Immature natural killer cell (primary cell): ENCODE measurements at regions not wholly inside any gene's neighbourhood (a gene's known extent, or its start where the extent isn't known, plus 50 kb on each side); places are given as distances from the start of the nearest gene placed in this dataset.

Source experiments
- DNase-seq, 3 donors: peaks; one replicate each; pipeline ENCODE4 v3.0.0; 2022; ENCODE audit warnings: mixed read lengths in 1 of 3
- H3K27ac Mint-ChIP-seq, 6 donors: one replicate each; pipeline ENCODE4 v1.8.0; 2020; ENCODE audit warnings: mixed read lengths in 6 of 6, mild to moderate bottlenecking in 5 of 6, inconsistent platforms in 4 of 6, moderate library complexity in 3 of 6
- H3K27me3 Mint-ChIP-seq, 3 donors: one replicate each; pipeline ENCODE4 v1.8.0; 2020 to 2021; ENCODE audit warnings: low read depth in 3 of 3, mild to moderate bottlenecking in 3 of 3, mixed read lengths in 3 of 3, moderate library complexity in 3 of 3, inconsistent platforms in 1 of 3
- H3K36me3 Mint-ChIP-seq, 3 donors: one replicate each; pipeline ENCODE4 v1.8.0; 2020; ENCODE audit warnings: mixed read lengths in 3 of 3, inconsistent platforms in 2 of 3, mild to moderate bottlenecking in 2 of 3
- H3K4me1 Mint-ChIP-seq, 2 donors: one replicate each; pipeline ENCODE4 v1.8.0; 2020; ENCODE audit warnings: inconsistent platforms in 2 of 2, mild to moderate bottlenecking in 2 of 2, mixed read lengths in 2 of 2, moderate library complexity in 1 of 2
- H3K4me3 Mint-ChIP-seq, 5 donors: one replicate each; pipeline ENCODE4 v1.8.0; 2020; ENCODE audit warnings: mild to moderate bottlenecking in 5 of 5, mixed read lengths in 5 of 5, inconsistent platforms in 3 of 5, moderate library complexity in 3 of 5
- H3K9me3 Mint-ChIP-seq, 6 donors: one replicate each; pipeline ENCODE4 v1.8.0; 2020; ENCODE audit warnings: mild to moderate bottlenecking in 6 of 6, mixed read lengths in 6 of 6, inconsistent platforms in 4 of 6, moderate library complexity in 3 of 6

- DNase-seq, result no peak
- H3K4me3 Mint-ChIP-seq, result no peak overlapping the region
- peaks cover 0 to 4% (median 0%) of the 10 kb centered on the region in 3 donors for H3K36me3 Mint-ChIP-seq
- H3K27me3 Mint-ChIP-seq, result peaks cover 0 to 3% (median 0%) of the 10 kb centered on the region in 3 donors
- H3K4me1 Mint-ChIP-seq, result no peaks in the 10 kb centered on the region
- peaks cover 7 to 30% (median 15%) of the 10 kb centered on the region in 6 donors for H3K9me3 Mint-ChIP-seq
- H3K27ac Mint-ChIP-seq, result no peak overlapping the region
These were observed 131.9 kb upstream of the NT5C1B start for GRCh38 chr2:18721038-18721922.

GRCh38 chr2:18719978-18720775 lies 130.8 kb upstream of the NT5C1B start:
- H3K36me3 Mint-ChIP-seq, result peaks cover 0 to 4% (median 0%) of the 10 kb centered on the region in 3 donors
- H3K4me1 Mint-ChIP-seq, result no peaks in the 10 kb centered on the region
- peaks cover 0 to 3% (median 0%) of the 10 kb centered on the region in 3 donors for H3K27me3 Mint-ChIP-seq
- no peak overlapping the region for H3K4me3 Mint-ChIP-seq
- H3K9me3 Mint-ChIP-seq, result peaks cover 10 to 38% (median 16%) of the 10 kb centered on the region in 6 donors
- H3K27ac Mint-ChIP-seq, result no peak overlapping the region
- no peak for DNase-seq

- no peak for DNase-seq
- Mint-ChIP-seq H3K36me3 (no peaks in the 10 kb centered on the region), H3K27ac (no peak overlapping the region), H3K4me3 (no peak overlapping the region), H3K9me3 (peaks cover 3 to 31% (median 8%) of the 10 kb centered on the region in 6 donors), H3K4me1 (no peaks in the 10 kb centered on the region), H3K27me3 (peaks cover 0 to 2% (median 0%) of the 10 kb centered on the region in 3 donors)
These were observed 118.9 kb upstream of the NT5C1B start for GRCh38 chr2:18708203-18708715.

- no peak for DNase-seq
- H3K36me3 Mint-ChIP-seq, result no peaks in the 10 kb centered on the region
- no peak overlapping the region for H3K4me3 Mint-ChIP-seq
- no peaks in the 10 kb centered on the region for H3K4me1 Mint-ChIP-seq
- H3K27ac Mint-ChIP-seq, result no peak overlapping the region
- peaks cover 0 to 3% (median 0%) of the 10 kb centered on the region in 3 donors for H3K27me3 Mint-ChIP-seq
- H3K9me3 Mint-ChIP-seq, result peaks cover 0 to 20% (median 2%) of the 10 kb centered on the region in 6 donors
These were observed 116.6 kb upstream of the NT5C1B start for GRCh38 chr2:18706001-18706400.

GRCh38 chr2:18704276-18704675 lies 114.9 kb upstream of the NT5C1B start:
- no peak for DNase-seq
- Mint-ChIP-seq H3K9me3 (peaks cover 0 to 20% (median 2%) of the 10 kb centered on the region in 6 donors), H3K27ac (no peak overlapping the region), H3K27me3 (peaks cover 0 to 3% (median 0%) of the 10 kb centered on the region in 3 donors), H3K36me3 (no peaks in the 10 kb centered on the region), H3K4me1 (no peaks in the 10 kb centered on the region), H3K4me3 (no peak overlapping the region)

DNA sequence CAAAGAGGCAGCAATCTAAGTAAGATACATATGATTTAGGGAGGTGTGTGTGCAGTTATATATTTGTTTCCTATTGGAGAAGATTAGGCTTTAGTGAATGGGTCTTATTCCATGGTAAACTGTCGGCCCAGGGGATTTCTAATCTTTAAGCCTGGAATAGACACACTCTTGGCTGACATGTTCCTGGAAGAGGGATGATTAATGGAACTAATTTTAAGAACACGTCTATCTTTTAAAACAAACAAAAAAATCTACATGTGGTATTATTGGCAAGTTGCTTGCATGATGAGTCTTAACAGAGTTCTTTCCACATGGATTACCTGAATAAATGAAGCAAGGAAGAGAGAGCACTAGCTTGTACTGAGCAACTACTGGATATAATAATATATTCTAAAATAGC lies 114.2 kb upstream of the NT5C1B start:
- H3K36me3 Mint-ChIP-seq, result no peaks in the 10 kb centered on the region
- H3K9me3 Mint-ChIP-seq, result peaks cover 0 to 20% (median 2%) of the 10 kb centered on the region in 6 donors
- H3K27ac Mint-ChIP-seq, result no peak overlapping the region
- H3K4me3 Mint-ChIP-seq, result no peak overlapping the region
- no peak for DNase-seq
- H3K4me1 Mint-ChIP-seq, result no peaks in the 10 kb centered on the region
- H3K27me3 Mint-ChIP-seq, result peaks cover 0 to 3% (median 1%) of the 10 kb centered on the region in 3 donors

GRCh38 chr2:18701981-18702380 lies 112.6 kb upstream of the NT5C1B start:
- Mint-ChIP-seq H3K27me3 (peaks cover 0 to 3% (median 1%) of the 10 kb centered on the region in 3 donors), H3K9me3 (peaks cover 0 to 20% (median 4%) of the 10 kb centered on the region in 6 donors), H3K36me3 (no peaks in the 10 kb centered on the region), H3K27ac (no peak overlapping the region), H3K4me3 (no peak overlapping the region), H3K4me1 (no peaks in the 10 kb centered on the region)
- no peak for DNase-seq

DNA sequence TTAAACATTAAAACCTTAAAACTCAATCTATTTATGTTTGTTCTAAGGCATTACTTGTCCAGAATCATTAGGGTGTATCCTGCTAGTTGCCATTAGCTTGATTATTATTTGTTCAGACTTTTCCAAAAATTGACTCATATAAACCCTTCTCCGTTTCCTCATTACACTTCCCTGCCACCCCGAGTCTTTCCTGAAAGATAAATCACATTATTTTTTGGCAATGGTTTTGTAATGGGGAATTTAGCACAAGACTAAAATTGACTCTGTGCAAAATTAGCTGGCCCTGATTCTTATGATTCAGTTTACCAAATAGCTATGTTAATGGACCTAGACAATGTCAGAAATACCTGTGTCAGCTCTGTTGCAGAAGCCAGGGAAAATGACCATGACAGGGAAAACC lies 112.2 kb upstream of the NT5C1B start:
- no peak overlapping the region for H3K4me3 Mint-ChIP-seq
- no peak for DNase-seq
- no peaks in the 10 kb centered on the region for H3K36me3 Mint-ChIP-seq
- H3K9me3 Mint-ChIP-seq, result peaks cover 0 to 20% (median 5%) of the 10 kb centered on the region in 6 donors
- no peak overlapping the region for H3K27ac Mint-ChIP-seq
- H3K4me1 Mint-ChIP-seq, result no peaks in the 10 kb centered on the region
- peaks cover 0 to 4% (median 1%) of the 10 kb centered on the region in 3 donors for H3K27me3 Mint-ChIP-seq

GRCh38 chr2:18690342-18690741 lies 101.0 kb upstream of the NT5C1B start:
- Mint-ChIP-seq H3K9me3 (peaks cover 0 to 10% (median 5%) of the 10 kb centered on the region in 6 donors), H3K36me3 (peaks cover 0 to 10% (median 0%) of the 10 kb centered on the region in 3 donors), H3K4me1 (no peaks in the 10 kb centered on the region), H3K27ac (no peak overlapping the region), H3K4me3 (no peak overlapping the region), H3K27me3 (peaks cover 0 to 2% (median 0%) of the 10 kb centered on the region in 3 donors)
- DNase-seq, result no peak

DNA sequence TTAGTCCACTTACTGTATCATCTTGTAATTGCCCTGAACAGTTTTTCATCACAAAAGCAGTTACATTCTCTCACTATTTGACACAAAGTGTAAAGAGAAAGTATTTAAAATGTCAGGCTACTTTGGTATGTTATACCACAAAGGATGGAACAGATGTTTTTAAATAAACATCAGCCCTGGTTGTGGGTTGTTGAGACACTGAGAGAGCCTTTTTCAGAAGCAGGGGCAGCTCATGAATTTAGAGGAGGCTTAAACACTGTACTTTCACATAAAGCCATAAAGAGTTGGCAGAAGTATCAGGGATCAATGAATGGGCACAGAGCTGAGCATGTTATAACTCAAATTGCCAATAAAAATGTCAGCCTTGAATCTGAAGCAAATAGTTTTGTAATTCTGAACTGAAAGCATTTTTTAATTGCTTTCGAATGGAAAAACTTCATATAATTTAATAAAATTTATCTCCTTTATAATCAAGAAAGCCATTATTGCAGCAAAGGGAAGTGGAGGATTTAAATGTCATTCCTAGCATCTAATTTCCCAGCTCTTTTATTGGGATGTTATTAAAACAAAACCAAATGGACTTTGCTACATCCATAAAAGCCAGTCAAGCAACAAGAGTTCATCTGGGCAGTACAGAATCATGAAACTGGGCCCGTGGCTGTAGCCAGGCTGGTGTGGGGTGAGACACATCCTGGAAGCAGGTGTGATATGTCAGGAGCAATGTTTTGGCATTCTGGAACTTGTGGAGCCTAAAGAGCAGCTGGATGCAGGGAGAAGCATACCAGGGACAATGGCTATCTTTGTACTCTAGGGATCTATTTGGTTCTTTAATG lies 95.1 kb upstream of the NT5C1B start:
- peaks cover 0 to 2% of the 10 kb centered on the region in 2 donors for H3K4me1 Mint-ChIP-seq
- H3K27me3 Mint-ChIP-seq, result peaks cover 0 to 3% (median 0%) of the 10 kb centered on the region in 3 donors
- no peak for DNase-seq
- H3K36me3 Mint-ChIP-seq, result no peaks in the 10 kb centered on the region
- H3K4me3 Mint-ChIP-seq, result no peak overlapping the region
- H3K27ac Mint-ChIP-seq, result no peak overlapping the region
- peaks cover 0 to 5% (median 2%) of the 10 kb centered on the region in 6 donors for H3K9me3 Mint-ChIP-seq

DNA sequence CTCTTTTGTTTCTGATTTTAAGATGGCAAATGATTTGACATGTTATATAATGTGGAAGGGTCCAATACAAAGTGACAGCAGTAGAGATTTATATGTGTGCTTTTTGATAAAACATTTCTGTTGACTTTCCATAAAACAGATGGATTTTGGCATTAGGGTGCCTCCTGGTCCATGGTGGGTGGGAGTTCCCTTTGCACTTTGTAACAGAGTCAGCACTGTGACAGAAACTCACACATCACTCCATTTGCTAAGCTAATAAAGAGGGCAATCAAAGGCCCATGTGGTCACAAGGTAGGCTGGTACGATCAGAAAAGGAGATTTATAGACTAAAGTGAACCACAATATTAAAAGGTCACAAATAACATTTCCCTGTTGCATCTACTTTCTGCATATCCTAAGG lies 93.3 kb upstream of the NT5C1B start:
- peaks cover 0 to 5% (median 3%) of the 10 kb centered on the region in 6 donors for H3K9me3 Mint-ChIP-seq
- no peaks in the 10 kb centered on the region for H3K36me3 Mint-ChIP-seq
- H3K4me3 Mint-ChIP-seq, result no peak overlapping the region
- H3K27me3 Mint-ChIP-seq, result peaks cover 0 to 5% (median 0%) of the 10 kb centered on the region in 3 donors
- H3K27ac Mint-ChIP-seq, result no peak overlapping the region
- peaks cover 0 to 2% of the 10 kb centered on the region in 2 donors for H3K4me1 Mint-ChIP-seq
- no peak for DNase-seq

- Mint-ChIP-seq H3K36me3 (peaks cover 0 to 14% (median 0%) of the 10 kb centered on the region in 3 donors), H3K27ac (no peak overlapping the region), H3K4me1 (no peaks in the 10 kb centered on the region), H3K9me3 (peaks cover 10 to 41% (median 28%) of the 10 kb centered on the region in 6 donors), H3K27me3 (peaks cover 0 to 3% (median 0%) of the 10 kb centered on the region in 3 donors), H3K4me3 (no peak overlapping the region)
- no peak for DNase-seq
These were observed 87.9 kb upstream of the NT5C1B start for GRCh38 chr2:18677280-18677679.

- no peak for DNase-seq
- H3K9me3 Mint-ChIP-seq, result peaks cover 18 to 49% (median 35%) of the 10 kb centered on the region in 6 donors
- no peaks in the 10 kb centered on the region for H3K4me1 Mint-ChIP-seq
- peaks cover 0 to 2% (median 0%) of the 10 kb centered on the region in 3 donors for H3K27me3 Mint-ChIP-seq
- peaks cover 0 to 24% (median 4%) of the 10 kb centered on the region in 3 donors for H3K36me3 Mint-ChIP-seq
- no peak overlapping the region for H3K27ac Mint-ChIP-seq
- no peak overlapping the region for H3K4me3 Mint-ChIP-seq
These were observed 84.9 kb upstream of the NT5C1B start for GRCh38 chr2:18674309-18674708.
